ENCODE measurements at regions not wholly inside any gene's neighbourhood (a gene's known extent, or its start where the extent isn't known, plus 50 kb on each side); places are given as distances from the start of the nearest gene placed in this dataset.

DNA sequence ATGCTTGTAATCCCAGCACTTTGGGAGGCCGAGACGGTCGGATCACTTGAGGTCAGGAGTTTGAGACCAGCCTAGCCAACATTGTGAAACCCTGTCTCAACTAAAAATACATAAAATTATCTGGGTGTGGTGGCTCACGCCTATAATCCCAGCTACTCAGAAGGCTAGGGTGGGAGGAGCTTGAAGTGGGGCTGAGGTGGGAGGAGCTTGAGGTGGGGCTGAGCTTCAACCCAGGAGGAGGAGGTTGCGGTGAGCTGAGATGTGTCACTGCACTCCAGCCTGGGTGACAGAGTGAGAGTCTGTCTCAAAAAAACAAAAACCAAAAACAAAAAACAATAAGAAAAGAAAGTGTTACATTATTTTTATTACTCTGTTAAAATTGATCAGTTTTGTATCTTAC, 1164.4 kb upstream of the IGFBP7 start:
- H3K27ac ChIP-seq (ENCODE audit: low read depth in 2 of 2, low read length in 2 of 2), result no peak overlapping the region
- no peaks in the 10 kb centered on the region for H3K9me3 ChIP-seq (ENCODE audit: control insufficient read depth in 2 of 3, insufficient read depth in 1 of 3, low read length in 3 of 3)
- H3K9ac ChIP-seq (ENCODE audit: low read length in 3 of 3), result no peak overlapping the region
- DNase-seq (no peak), FAIRE-seq (no peak)
- intact Hi-C loops (cut with DNase I), result no loop called here
- TF ChIP-seq, protein P1, sequence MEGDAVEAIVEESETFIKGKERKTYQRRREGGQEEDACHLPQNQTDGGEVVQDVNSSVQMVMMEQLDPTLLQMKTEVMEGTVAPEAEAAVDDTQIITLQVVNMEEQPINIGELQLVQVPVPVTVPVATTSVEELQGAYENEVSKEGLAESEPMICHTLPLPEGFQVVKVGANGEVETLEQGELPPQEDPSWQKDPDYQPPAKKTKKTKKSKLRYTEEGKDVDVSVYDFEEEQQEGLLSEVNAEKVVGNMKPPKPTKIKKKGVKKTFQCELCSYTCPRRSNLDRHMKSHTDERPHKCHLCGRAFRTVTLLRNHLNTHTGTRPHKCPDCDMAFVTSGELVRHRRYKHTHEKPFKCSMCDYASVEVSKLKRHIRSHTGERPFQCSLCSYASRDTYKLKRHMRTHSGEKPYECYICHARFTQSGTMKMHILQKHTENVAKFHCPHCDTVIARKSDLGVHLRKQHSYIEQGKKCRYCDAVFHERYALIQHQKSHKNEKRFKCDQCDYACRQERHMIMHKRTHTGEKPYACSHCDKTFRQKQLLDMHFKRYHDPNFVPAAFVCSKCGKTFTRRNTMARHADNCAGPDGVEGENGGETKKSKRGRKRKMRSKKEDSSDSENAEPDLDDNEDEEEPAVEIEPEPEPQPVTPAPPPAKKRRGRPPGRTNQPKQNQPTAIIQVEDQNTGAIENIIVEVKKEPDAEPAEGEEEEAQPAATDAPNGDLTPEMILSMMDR (IDR thresholded peaks at IDR 0.05; ENCODE audit: borderline replicate concordance, extremely low read depth, insufficient read depth), result no peak
- no peak overlapping the region for H3K4me3 ChIP-seq (ENCODE audit: low read length in 3 of 3)
- no peaks in the 10 kb centered on the region for H3K4me1 ChIP-seq (ENCODE audit: control insufficient read depth in 2 of 3, insufficient read depth in 2 of 3, low read depth in 1 of 3, low read length in 3 of 3)
- H3K27me3 ChIP-seq (ENCODE audit: control insufficient read depth, insufficient read depth, low read length), result no peaks in the 10 kb centered on the region
- no peaks in the 10 kb centered on the region for H3K36me3 ChIP-seq (ENCODE audit: control insufficient read depth in 2 of 3, insufficient read depth in 3 of 3, low read length in 3 of 3)

DNA sequence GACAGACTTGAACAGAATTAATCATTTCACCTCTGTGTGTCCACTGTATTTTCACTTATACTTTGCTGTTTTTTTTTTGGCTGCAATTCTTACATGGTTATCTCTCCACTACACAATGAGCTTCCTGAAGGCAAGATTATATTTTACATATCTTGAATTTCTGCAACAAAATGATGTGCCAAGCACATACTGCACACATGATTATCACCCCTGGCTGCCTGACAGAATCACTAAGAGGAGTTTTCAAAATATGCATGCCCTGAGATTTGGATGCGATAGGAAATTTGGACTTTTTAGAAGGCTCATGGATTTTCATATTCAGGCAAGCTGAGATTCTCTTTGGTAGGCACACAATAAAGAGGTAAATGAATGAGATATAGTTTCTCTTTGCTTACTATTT, 1162.1 kb upstream of the IGFBP7 start:
- no peak overlapping the region for H3K4me3 ChIP-seq (ENCODE audit: low read length in 3 of 3)
- no peak overlapping the region for H3K9ac ChIP-seq (ENCODE audit: low read length in 3 of 3)
- intact Hi-C loops (cut with DNase I), result no loop called here
- TF ChIP-seq, protein P1 (IDR thresholded peaks at IDR 0.05; ENCODE audit: borderline replicate concordance, extremely low read depth, insufficient read depth), result no peak
- H3K4me1 ChIP-seq (ENCODE audit: control insufficient read depth in 2 of 3, insufficient read depth in 2 of 3, low read depth in 1 of 3, low read length in 3 of 3), result no peaks in the 10 kb centered on the region
- no peaks in the 10 kb centered on the region for H3K9me3 ChIP-seq (ENCODE audit: control insufficient read depth in 2 of 3, insufficient read depth in 1 of 3, low read length in 3 of 3)
- H3K27me3 ChIP-seq (ENCODE audit: control insufficient read depth, insufficient read depth, low read length), result no peaks in the 10 kb centered on the region
- FAIRE-seq (no peak), DNase-seq (no peak)
- no peak overlapping the region for H3K27ac ChIP-seq (ENCODE audit: low read depth in 2 of 2, low read length in 2 of 2)
- H3K36me3 ChIP-seq (ENCODE audit: control insufficient read depth in 2 of 3, insufficient read depth in 3 of 3, low read length in 3 of 3), result no peaks in the 10 kb centered on the region

DNA sequence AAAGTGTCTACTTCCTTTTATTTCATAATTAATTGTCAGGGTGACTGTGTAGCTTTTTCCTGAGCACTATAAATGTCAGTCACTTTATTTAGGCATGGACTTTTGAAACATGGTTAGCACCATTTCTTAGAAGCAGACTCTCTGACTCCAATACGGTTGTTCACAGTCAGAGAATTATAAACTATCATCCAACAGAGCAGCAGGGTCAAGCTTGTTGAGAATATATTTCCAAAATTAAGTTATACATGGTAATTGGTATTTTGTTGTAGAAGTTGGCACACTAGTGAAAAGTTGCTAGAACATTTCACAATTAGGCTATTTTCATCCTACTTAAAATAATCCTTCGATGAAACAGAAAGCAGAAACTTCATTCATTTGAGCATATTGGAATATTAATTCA, 1155.5 kb upstream of the IGFBP7 start:
- no peaks in the 10 kb centered on the region for H3K36me3 ChIP-seq (ENCODE audit: control insufficient read depth in 2 of 3, insufficient read depth in 3 of 3, low read length in 3 of 3)
- no peak for FAIRE-seq

DNA sequence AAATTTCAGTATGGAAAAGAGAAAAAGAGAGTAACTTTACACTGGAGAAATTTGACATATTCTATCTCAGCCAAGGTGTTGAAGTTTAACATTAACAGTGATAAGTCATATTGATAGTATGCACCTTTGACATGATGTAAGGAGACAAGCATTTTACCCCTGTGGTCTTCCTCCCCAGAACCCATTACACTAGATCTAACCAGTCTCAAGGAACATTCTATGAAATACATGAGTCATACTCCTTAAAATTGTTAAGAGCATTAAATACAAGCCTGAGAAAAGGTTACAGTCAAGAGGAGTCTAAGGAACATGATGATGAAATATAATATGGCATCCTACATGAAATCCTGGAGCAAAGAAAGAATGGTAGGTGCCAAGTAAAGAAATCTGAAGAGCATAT, 1151.3 kb upstream of the IGFBP7 start:
- FAIRE-seq, result no peak
- H3K9me3 ChIP-seq (ENCODE audit: control insufficient read depth in 2 of 3, insufficient read depth in 1 of 3, low read length in 3 of 3), result no peaks in the 10 kb centered on the region
- intact Hi-C loops (cut with DNase I), result no loop called here

More for the DNA sequence above, 1155.5 kb upstream of the IGFBP7 start:
- Histone ChIP-seq H3K4me1 (ENCODE audit: control insufficient read depth in 2 of 3, insufficient read depth in 2 of 3, low read depth in 1 of 3, low read length in 3 of 3) (no peaks in the 10 kb centered on the region), H3K9me3 (ENCODE audit: control insufficient read depth in 2 of 3, insufficient read depth in 1 of 3, low read length in 3 of 3) (no peaks in the 10 kb centered on the region), H3K27ac (ENCODE audit: low read depth in 2 of 2, low read length in 2 of 2) (no peak overlapping the region), H3K9ac (ENCODE audit: low read length in 3 of 3) (no peak overlapping the region), H3K4me3 (ENCODE audit: low read length in 3 of 3) (no peak overlapping the region), H3K27me3 (ENCODE audit: control insufficient read depth, insufficient read depth, low read length) (no peaks in the 10 kb centered on the region)
- TF ChIP-seq, protein P1 (IDR thresholded peaks at IDR 0.05; ENCODE audit: borderline replicate concordance, extremely low read depth, insufficient read depth), result no peak
- intact Hi-C loops (cut with DNase I), result no loop called here
- DNase-seq, result peak in 2 of 5 donors; percentile 5 to 6

More for the DNA sequence above, 1151.3 kb upstream of the IGFBP7 start:
- Histone ChIP-seq H3K27ac (ENCODE audit: low read depth in 2 of 2, low read length in 2 of 2) (no peak overlapping the region), H3K36me3 (ENCODE audit: control insufficient read depth in 2 of 3, insufficient read depth in 3 of 3, low read length in 3 of 3) (no peaks in the 10 kb centered on the region), H3K27me3 (ENCODE audit: control insufficient read depth, insufficient read depth, low read length) (no peaks in the 10 kb centered on the region), H3K9ac (ENCODE audit: low read length in 3 of 3) (no peak overlapping the region), H3K4me1 (ENCODE audit: control insufficient read depth in 2 of 3, insufficient read depth in 2 of 3, low read depth in 1 of 3, low read length in 3 of 3) (no peaks in the 10 kb centered on the region), H3K4me3 (ENCODE audit: low read length in 3 of 3) (no peak overlapping the region)
- TF ChIP-seq, protein P1 (IDR thresholded peaks at IDR 0.05; ENCODE audit: borderline replicate concordance, extremely low read depth, insufficient read depth), result no peak
- DNase-seq, result no peak

All from kidney (tissue), 13 donors.